ENCODE measurements at regions not wholly inside any gene's neighbourhood (a gene's known extent, or its start where the extent isn't known, plus 50 kb on each side); places are given as distances from the start of the nearest gene placed in this dataset.

GRCh38 chr5:8329773-8330172 lies 460.8 kb downstream of the MTRR start:
- TF ChIP-seq ZNF274 (IDR thresholded peaks at IDR 0.05; ENCODE audit: low read depth, low read length) = no peak
- TF ChIP-seq YY1 (IDR thresholded peaks at IDR 0.05; ENCODE audit: insufficient read depth, insufficient read length) = no peak
- TF ChIP-seq SUZ12 (IDR thresholded peaks at IDR 0.05; ENCODE audit: extremely low read depth, insufficient read depth, insufficient read length) = no peak
